ENCODE measurements at regions not wholly inside any gene's neighbourhood (a gene's known extent, or its start where the extent isn't known, plus 50 kb on each side); places are given as distances from the start of the nearest gene placed in this dataset.

DNA sequence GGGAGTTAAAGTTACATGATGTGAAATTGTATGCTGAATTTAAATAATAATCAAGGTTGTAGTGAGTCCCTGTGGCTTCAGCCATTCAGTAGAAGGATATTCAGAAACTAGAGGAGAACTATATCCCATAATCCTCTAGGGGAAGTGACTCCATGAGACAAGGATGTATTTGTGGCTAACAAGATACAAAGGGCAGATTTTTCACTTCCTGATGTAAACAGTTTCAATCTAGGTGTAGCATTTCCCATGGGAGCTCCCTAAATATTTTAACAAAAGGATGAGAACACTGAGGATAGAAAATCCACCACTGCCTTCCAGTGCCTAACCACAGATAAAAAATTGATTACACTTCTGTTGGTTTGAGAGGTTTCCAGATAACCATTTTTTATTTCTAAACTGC lies 435.4 kb upstream of the TENM3 start:
- TF ChIP-seq, protein P1, sequence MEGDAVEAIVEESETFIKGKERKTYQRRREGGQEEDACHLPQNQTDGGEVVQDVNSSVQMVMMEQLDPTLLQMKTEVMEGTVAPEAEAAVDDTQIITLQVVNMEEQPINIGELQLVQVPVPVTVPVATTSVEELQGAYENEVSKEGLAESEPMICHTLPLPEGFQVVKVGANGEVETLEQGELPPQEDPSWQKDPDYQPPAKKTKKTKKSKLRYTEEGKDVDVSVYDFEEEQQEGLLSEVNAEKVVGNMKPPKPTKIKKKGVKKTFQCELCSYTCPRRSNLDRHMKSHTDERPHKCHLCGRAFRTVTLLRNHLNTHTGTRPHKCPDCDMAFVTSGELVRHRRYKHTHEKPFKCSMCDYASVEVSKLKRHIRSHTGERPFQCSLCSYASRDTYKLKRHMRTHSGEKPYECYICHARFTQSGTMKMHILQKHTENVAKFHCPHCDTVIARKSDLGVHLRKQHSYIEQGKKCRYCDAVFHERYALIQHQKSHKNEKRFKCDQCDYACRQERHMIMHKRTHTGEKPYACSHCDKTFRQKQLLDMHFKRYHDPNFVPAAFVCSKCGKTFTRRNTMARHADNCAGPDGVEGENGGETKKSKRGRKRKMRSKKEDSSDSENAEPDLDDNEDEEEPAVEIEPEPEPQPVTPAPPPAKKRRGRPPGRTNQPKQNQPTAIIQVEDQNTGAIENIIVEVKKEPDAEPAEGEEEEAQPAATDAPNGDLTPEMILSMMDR (IDR thresholded peaks at IDR 0.05 in 2 of 3, conservative IDR thresholded peaks at IDR 0.05 in 1 of 3; ENCODE audit: borderline replicate concordance in 1 of 3, insufficient read depth in 1 of 3, low read depth in 2 of 3, low read length in 2 of 3): no peak
- no peak for TF ChIP-seq POLR2AphosphoS5 (IDR thresholded peaks at IDR 0.05; ENCODE audit: low read depth, low read length)
- TF ChIP-seq POLR2A (IDR thresholded peaks at IDR 0.05; ENCODE audit: borderline replicate concordance, extremely low read depth, insufficient read depth, insufficient read length): no peak
- no peak for TF ChIP-seq EZH2 (IDR thresholded peaks at IDR 0.05)
- TF ChIP-seq, protein P2, sequence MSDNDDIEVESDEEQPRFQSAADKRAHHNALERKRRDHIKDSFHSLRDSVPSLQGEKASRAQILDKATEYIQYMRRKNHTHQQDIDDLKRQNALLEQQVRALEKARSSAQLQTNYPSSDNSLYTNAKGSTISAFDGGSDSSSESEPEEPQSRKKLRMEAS (IDR thresholded peaks at IDR 0.05): no peak
- no peak for TF ChIP-seq RAD21 (IDR thresholded peaks at IDR 0.05; ENCODE audit: low read depth)
- TF ChIP-seq ZFX (IDR thresholded peaks at IDR 0.05): no peak
- no peak for TF ChIP-seq ELF1 (IDR thresholded peaks at IDR 0.05; ENCODE audit: borderline replicate concordance, low read depth)
- TF ChIP-seq JUND (IDR thresholded peaks at IDR 0.05): no peak
- TF ChIP-seq, protein P3, sequence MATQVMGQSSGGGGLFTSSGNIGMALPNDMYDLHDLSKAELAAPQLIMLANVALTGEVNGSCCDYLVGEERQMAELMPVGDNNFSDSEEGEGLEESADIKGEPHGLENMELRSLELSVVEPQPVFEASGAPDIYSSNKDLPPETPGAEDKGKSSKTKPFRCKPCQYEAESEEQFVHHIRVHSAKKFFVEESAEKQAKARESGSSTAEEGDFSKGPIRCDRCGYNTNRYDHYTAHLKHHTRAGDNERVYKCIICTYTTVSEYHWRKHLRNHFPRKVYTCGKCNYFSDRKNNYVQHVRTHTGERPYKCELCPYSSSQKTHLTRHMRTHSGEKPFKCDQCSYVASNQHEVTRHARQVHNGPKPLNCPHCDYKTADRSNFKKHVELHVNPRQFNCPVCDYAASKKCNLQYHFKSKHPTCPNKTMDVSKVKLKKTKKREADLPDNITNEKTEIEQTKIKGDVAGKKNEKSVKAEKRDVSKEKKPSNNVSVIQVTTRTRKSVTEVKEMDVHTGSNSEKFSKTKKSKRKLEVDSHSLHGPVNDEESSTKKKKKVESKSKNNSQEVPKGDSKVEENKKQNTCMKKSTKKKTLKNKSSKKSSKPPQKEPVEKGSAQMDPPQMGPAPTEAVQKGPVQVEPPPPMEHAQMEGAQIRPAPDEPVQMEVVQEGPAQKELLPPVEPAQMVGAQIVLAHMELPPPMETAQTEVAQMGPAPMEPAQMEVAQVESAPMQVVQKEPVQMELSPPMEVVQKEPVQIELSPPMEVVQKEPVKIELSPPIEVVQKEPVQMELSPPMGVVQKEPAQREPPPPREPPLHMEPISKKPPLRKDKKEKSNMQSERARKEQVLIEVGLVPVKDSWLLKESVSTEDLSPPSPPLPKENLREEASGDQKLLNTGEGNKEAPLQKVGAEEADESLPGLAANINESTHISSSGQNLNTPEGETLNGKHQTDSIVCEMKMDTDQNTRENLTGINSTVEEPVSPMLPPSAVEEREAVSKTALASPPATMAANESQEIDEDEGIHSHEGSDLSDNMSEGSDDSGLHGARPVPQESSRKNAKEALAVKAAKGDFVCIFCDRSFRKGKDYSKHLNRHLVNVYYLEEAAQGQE (IDR thresholded peaks at IDR 0.05; ENCODE audit: low read depth): no peak
- TF ChIP-seq EZH2phosphoT487 (IDR thresholded peaks at IDR 0.05; ENCODE audit: borderline replicate concordance): no peak
- TF ChIP-seq FOSL1 (IDR thresholded peaks at IDR 0.05; ENCODE audit: low read depth): no peak

Measured in HCT116 (cell line).